HEK293 (cell line): ENCODE measurements at regions not wholly inside any gene's neighbourhood (a gene's known extent, or its start where the extent isn't known, plus 50 kb on each side); places are given as distances from the start of the nearest gene placed in this dataset.

Experiments used
- CTCF ChIA-PET: fragments of 350-600 bp; formaldehyde crosslinking; extraction: SDS; loops from one replicate; lab custom pipeline; 2021; ENCODE audit warnings: antibody characterized with exemption; lab: Yijun Ruan, JAX
- POLR2A ChIA-PET: fragments of 300-600 bp; formaldehyde crosslinking; extraction: SDS; loops from one replicate; lab custom pipeline; 2020; ENCODE audit warnings: antibody characterized with exemption, inconsistent platforms; lab: Yijun Ruan, JAX
- H3K27ac ChIP-seq: fragments of 200-500 bp; sonication (Bioruptor generic); 2 replicates; pipeline ENCODE4 v1.5.1; 2014; ENCODE audit warnings: low read depth, low read length, control low read depth, inconsistent platforms; ENCODE audit errors: extremely low read depth
- H3K36me3 ChIP-seq, 2 experiments: fragments of 200-500 bp in 1 of 2; sonication (Bioruptor generic) in 1 of 2; 1 replicate in 1 of 2; 2 replicates in 1 of 2; pipeline ENCODE4 v1.5.1; 2014 to 2017; ENCODE audit warnings: inconsistent platforms in 2 of 2, low read length in 2 of 2; ENCODE audit not compliant: control insufficient read depth in 2 of 2, insufficient read depth in 1 of 2
- H3K4me1 ChIP-seq: fragments of 200-500 bp; sonication (Bioruptor generic); 2 replicates; pipeline ENCODE4 v1.5.1; 2014; ENCODE audit warnings: mild to moderate bottlenecking, low read length, inconsistent platforms; ENCODE audit not compliant: control insufficient read depth, insufficient read depth
- H3K4me3 ChIP-seq: 2 replicates; pipeline ENCODE4 v1.5.1; 2011; ENCODE audit warnings: low read depth, mild to moderate bottlenecking, control low read depth, low read length, moderate library complexity
- H3K9me3 ChIP-seq: fragments of 200-500 bp; sonication (Bioruptor generic); 2 replicates; pipeline ENCODE4 v1.5.1; 2014; ENCODE audit warnings: low read depth, low read length, inconsistent platforms; ENCODE audit not compliant: control insufficient read depth, insufficient read depth
- KLF16 ChIP-seq: fragments of 450-650 bp; formaldehyde crosslinking; IDR thresholded peaks from 2 replicates; pipeline ENCODE4 v1.5.1; 2017; ENCODE audit warnings: missing biosample characterization, missing genetic modification characterization
- OVOL3 ChIP-seq: fragments of 450-650 bp; formaldehyde crosslinking; IDR thresholded peaks from 2 replicates; pipeline ENCODE4 v1.5.1; 2016; ENCODE audit warnings: missing biosample characterization, missing genetic modification characterization
- RBAK ChIP-seq: fragments of 450-650 bp; formaldehyde crosslinking; IDR thresholded peaks from 2 replicates; pipeline ENCODE4 v1.5.1; 2016; ENCODE audit warnings: missing biosample characterization, missing genetic modification characterization
- SCRT2 ChIP-seq: fragments of 450-650 bp; formaldehyde crosslinking; IDR thresholded peaks from 2 replicates; pipeline ENCODE4 v1.5.1; 2016; ENCODE audit warnings: missing biosample characterization, missing genetic modification characterization
- SP7 ChIP-seq: fragments of 450-650 bp; formaldehyde crosslinking; IDR thresholded peaks from 2 replicates; pipeline ENCODE4 v1.5.1; 2016; ENCODE audit warnings: missing biosample characterization, missing genetic modification characterization
- TRIM28 ChIP-seq: IDR thresholded peaks from 2 replicates; pipeline ENCODE4 v1.6.1; 2011; ENCODE audit warnings: low read length, control low read depth, borderline replicate concordance
- ZBTB7A ChIP-seq: fragments of 450-650 bp; formaldehyde crosslinking; IDR thresholded peaks from 2 replicates; pipeline ENCODE4 v1.5.1; 2016; ENCODE audit warnings: low read depth, missing biosample characterization, missing genetic modification characterization
- ZBTB8A ChIP-seq: fragments of 450-650 bp; formaldehyde crosslinking; IDR thresholded peaks from 2 replicates; pipeline ENCODE4 v1.5.1; 2016; ENCODE audit warnings: missing biosample characterization, missing genetic modification characterization
- ZEB2 ChIP-seq: fragments of 450-650 bp; formaldehyde crosslinking; IDR thresholded peaks from 2 replicates; pipeline ENCODE4 v1.5.1; 2016; ENCODE audit warnings: missing biosample characterization, missing genetic modification characterization
- ZNF138 ChIP-seq: fragments of 450-650 bp; formaldehyde crosslinking; IDR thresholded peaks from 2 replicates; pipeline ENCODE4 v1.5.1; 2016; ENCODE audit warnings: missing biosample characterization, missing genetic modification characterization, borderline replicate concordance
- ZNF19 ChIP-seq: fragments of 450-650 bp; formaldehyde crosslinking; IDR thresholded peaks from 2 replicates; pipeline ENCODE4; 2016; ENCODE audit warnings: missing biosample characterization, missing genetic modification characterization, low read depth
- ZNF223 ChIP-seq: fragments of 450-650 bp; formaldehyde crosslinking; IDR thresholded peaks from 2 replicates; pipeline ENCODE4 v1.5.1; 2016; ENCODE audit warnings: missing biosample characterization, missing genetic modification characterization
- ZNF239 ChIP-seq: fragments of 450-650 bp; formaldehyde crosslinking; IDR thresholded peaks from 2 replicates; pipeline ENCODE4 v1.5.1; 2016; ENCODE audit warnings: missing biosample characterization, missing genetic modification characterization
- ZNF24 ChIP-seq: fragments of 450-650 bp; formaldehyde crosslinking; IDR thresholded peaks from 2 replicates; pipeline ENCODE4 v1.5.1; 2016; ENCODE audit warnings: missing biosample characterization, missing genetic modification characterization
- ZNF26 ChIP-seq: fragments of 450-650 bp; formaldehyde crosslinking; IDR thresholded peaks from 2 replicates; pipeline ENCODE4 v1.5.1; 2016; ENCODE audit warnings: missing biosample characterization, missing genetic modification characterization
- ZNF48 ChIP-seq: fragments of 450-650 bp; formaldehyde crosslinking; IDR thresholded peaks from 2 replicates; pipeline ENCODE4 v1.5.1; 2016; ENCODE audit warnings: missing biosample characterization, missing genetic modification characterization
- ZNF488 ChIP-seq: fragments of 450-650 bp; formaldehyde crosslinking; IDR thresholded peaks from 2 replicates; pipeline ENCODE4 v1.5.1; 2016; ENCODE audit warnings: missing biosample characterization, missing genetic modification characterization
- ZNF518A ChIP-seq: fragments of 450-650 bp; formaldehyde crosslinking; conservative IDR thresholded peaks from 2 replicates; pipeline ENCODE4 v1.5.1; 2016; ENCODE audit warnings: low read depth, missing biosample characterization, missing genetic modification characterization
- ZNF544 ChIP-seq: fragments of 450-650 bp; formaldehyde crosslinking; IDR thresholded peaks from 2 replicates; pipeline ENCODE4 v1.5.0; 2017; ENCODE audit warnings: missing biosample characterization, missing genetic modification characterization
- ZNF639 ChIP-seq: fragments of 450-650 bp; formaldehyde crosslinking; IDR thresholded peaks from 2 replicates; pipeline ENCODE4 v1.5.1; 2016; ENCODE audit warnings: missing biosample characterization, missing genetic modification characterization
- ZNF658 ChIP-seq: fragments of 450-650 bp; formaldehyde crosslinking; IDR thresholded peaks from 2 replicates; pipeline ENCODE4; 2016; ENCODE audit warnings: missing biosample characterization, missing genetic modification characterization
- ZNF704 ChIP-seq: fragments of 450-650 bp; formaldehyde crosslinking; IDR thresholded peaks from 2 replicates; pipeline ENCODE4 v1.5.1; 2016; ENCODE audit warnings: missing biosample characterization, missing genetic modification characterization
- ZNF76 ChIP-seq: fragments of 450-650 bp; formaldehyde crosslinking; IDR thresholded peaks from 2 replicates; pipeline ENCODE4; 2016; ENCODE audit warnings: low read depth, missing biosample characterization, missing genetic modification characterization, borderline replicate concordance
- ZNF768 ChIP-seq: fragments of 450-650 bp; formaldehyde crosslinking; IDR thresholded peaks from 2 replicates; pipeline ENCODE4 v1.5.1; 2018; ENCODE audit warnings: missing biosample characterization, mild to moderate bottlenecking, missing genetic modification characterization
- ZNF837 ChIP-seq: fragments of 450-650 bp; formaldehyde crosslinking; IDR thresholded peaks from 2 replicates; pipeline ENCODE4 v1.5.1; 2016; ENCODE audit warnings: missing biosample characterization, missing genetic modification characterization
- ZNF843 ChIP-seq: fragments of 450-650 bp; formaldehyde crosslinking; IDR thresholded peaks from 2 replicates; pipeline ENCODE4 v1.5.1; 2016; ENCODE audit warnings: missing biosample characterization, missing genetic modification characterization

- TF ChIP-seq ZNF488 (tag by site-specific recombination) (no peak), ZNF837 (tag by site-specific recombination) (no peak), ZNF24 (no peak), ZNF76 (tag by site-specific recombination) (no peak)
Observed at GRCh38 chr16:55083052-55083451, 152.4 kb downstream of the IRX5 start (continued).

GRCh38 chr16:55088098-55088497 lies 157.4 kb downstream of the IRX5 start:
- H3K36me3 ChIP-seq, result no peaks in the 10 kb centered on the region
- CTCF ChIA-PET, result no interaction called here
- no peaks in the 10 kb centered on the region for H3K4me1 ChIP-seq
- H3K9me3 ChIP-seq, result no peaks in the 10 kb centered on the region; the same call in 1 of the 2 replicates
- H3K4me3 ChIP-seq, result no peak overlapping the region
- POLR2A ChIA-PET, result no interaction called here
- no peak overlapping the region for H3K27ac ChIP-seq
- TF ChIP-seq RBAK (tag by site-specific recombination) (no peak), ZBTB8A (tag by site-specific recombination) (no peak), KLF16 (tag by site-specific recombination) (no peak), ZNF518A (tag by site-specific recombination) (no peak), ZNF704 (tag by site-specific recombination) (no peak), ZNF48 (tag by site-specific recombination) (no peak), SP7 (tag by site-specific recombination) (no peak), ZNF658 (tag by site-specific recombination) (no peak), ZBTB7A (tag by site-specific recombination) (no peak), ZNF223 (tag by site-specific recombination) (no peak)
- TF ChIP-seq, all 188 proteins: peak for 0

GRCh38 chr16:55089600-55089999 lies 158.9 kb downstream of the IRX5 start:
- POLR2A ChIA-PET, result no interaction called here
- Histone ChIP-seq H3K4me1 (no peaks in the 10 kb centered on the region), H3K9me3 (no peaks in the 10 kb centered on the region; the same call in 1 of the 2 replicates), H3K27ac (no peak overlapping the region), H3K4me3 (no peak overlapping the region), H3K36me3 (no peaks in the 10 kb centered on the region)
- CTCF ChIA-PET, result no interaction called here
- TF ChIP-seq ZNF223 (tag by site-specific recombination), result no peak
- no peak for TF ChIP-seq OVOL3 (tag by site-specific recombination)
- TF ChIP-seq ZNF26 (tag by site-specific recombination), result no peak
- TF ChIP-seq ZNF768 (tag by site-specific recombination), result no peak
- TF ChIP-seq ZNF544 (tag by site-specific recombination), result no peak
- TF ChIP-seq TRIM28, result no peak
- no peak for TF ChIP-seq ZNF19
- TF ChIP-seq ZNF239 (tag by site-specific recombination), result no peak
- no peak for TF ChIP-seq ZNF843 (tag by site-specific recombination)
- no peak for TF ChIP-seq ZEB2 (tag by site-specific recombination)
- TF ChIP-seq ZNF138 (tag by site-specific recombination), result no peak
- TF ChIP-seq ZNF639, result no peak
- no peak for TF ChIP-seq SCRT2
